HEK293T (cell line): ENCODE measurements at regions not wholly inside any gene's neighbourhood (a gene's known extent, or its start where the extent isn't known, plus 50 kb on each side); places are given as distances from the start of the nearest gene placed in this dataset.

Experiments used
- BHLHE40 ChIP-seq: fragments of 450-650 bp; IDR thresholded peaks from 2 replicates; pipeline ENCODE4 v1.6.1; 2016; ENCODE audit warnings: mild to moderate bottlenecking, moderate library complexity, borderline replicate concordance
- FOXM1 ChIP-seq: fragments of 450-650 bp; IDR thresholded peaks from 2 replicates; pipeline ENCODE4 v1.6.1; 2017; ENCODE audit warnings: mild to moderate bottlenecking, borderline replicate concordance
- PKNOX1 ChIP-seq: fragments of 450-650 bp; IDR thresholded peaks from 2 replicates; pipeline ENCODE4 v1.6.1; 2016
- SUZ12 ChIP-seq: fragments of 450-650 bp; IDR thresholded peaks from 2 replicates; pipeline ENCODE4 v1.6.1; 2016; ENCODE audit warnings: mild to moderate bottlenecking
- TARDBP ChIP-seq: fragments of 450-650 bp; IDR thresholded peaks from 2 replicates; pipeline ENCODE4 v1.6.1; 2016

GRCh38 chr18:65221736-65222135 lies 529.1 kb upstream of the CDH7 start:
- TF ChIP-seq PKNOX1 (no peak), TARDBP (no peak), SUZ12 (no peak), FOXM1 (no peak), BHLHE40 (no peak)
